Amniotic stem cell (primary cell): ENCODE measurements at regions not wholly inside any gene's neighbourhood (a gene's known extent, or its start where the extent isn't known, plus 50 kb on each side); places are given as distances from the start of the nearest gene placed in this dataset.
"Not testable (repeated sequence)": the region's sequence is repeated elsewhere in the genome, so short reads cannot be mapped to it uniquely, and the experiment has no call there.

Experiments used
- DNase-seq: peaks from one replicate; lab custom pipeline; 2025; lab: John Stamatoyannopoulos, UW

- DNase-seq = not testable (repeated sequence)
Measured at GRCh38 chr6:75031102-75031501, 174.8 kb downstream of the COL12A1 start.

- no peak for DNase-seq
Measured at GRCh38 chr6:75029333-75029732, 176.5 kb downstream of the COL12A1 start.

- no peak for DNase-seq
Measured at GRCh38 chr6:75025371-75025770, 180.5 kb downstream of the COL12A1 start.

- no peak for DNase-seq
Measured at GRCh38 chr6:75024828-75025227, 181.0 kb downstream of the COL12A1 start.

GRCh38 chr6:75023634-75024033 lies 182.2 kb downstream of the COL12A1 start:
- no peak for DNase-seq

GRCh38 chr6:75020971-75021370 lies 184.9 kb downstream of the COL12A1 start:
- no peak for DNase-seq

GRCh38 chr6:75020376-75020775 lies 185.5 kb downstream of the COL12A1 start:
- no peak for DNase-seq

- no peak for DNase-seq
Measured at GRCh38 chr6:75012018-75012417, 193.8 kb downstream of the COL12A1 start.

- not testable (repeated sequence) for DNase-seq
Measured at GRCh38 chr6:75003984-75004383, 201.9 kb downstream of the COL12A1 start.

GRCh38 chr6:74997646-74998045 lies 208.2 kb downstream of the COL12A1 start:
- DNase-seq = no peak

GRCh38 chr6:74993136-74993535 lies 212.7 kb downstream of the COL12A1 start:
- no peak for DNase-seq

GRCh38 chr6:74991573-74992332 lies 214.1 kb downstream of the COL12A1 start:
- DNase-seq = no peak

GRCh38 chr6:74979065-74979766 lies 226.6 kb downstream of the COL12A1 start:
- DNase-seq = no peak

- DNase-seq = no peak
Measured at GRCh38 chr6:74976701-74977100, 229.2 kb downstream of the COL12A1 start.

GRCh38 chr6:74976026-74976425 lies 229.8 kb downstream of the COL12A1 start:
- DNase-seq = no peak

- no peak for DNase-seq
Measured at GRCh38 chr6:74973591-74973990, 232.3 kb downstream of the COL12A1 start.

- DNase-seq = no peak
Measured at GRCh38 chr6:74971633-74972032, 234.2 kb downstream of the COL12A1 start.

- no peak for DNase-seq
Measured at GRCh38 chr6:74969591-74970267, 236.1 kb downstream of the COL12A1 start.

- no peak for DNase-seq
Measured at GRCh38 chr6:74967821-74968220, 238.0 kb downstream of the COL12A1 start.

- no peak for DNase-seq
Measured at GRCh38 chr6:74966712-74967111, 239.1 kb downstream of the COL12A1 start.

- DNase-seq = no peak
Measured at GRCh38 chr6:74964871-74965441, 240.9 kb downstream of the COL12A1 start.

- no peak for DNase-seq
Measured at GRCh38 chr6:74956559-74957428, 249.1 kb downstream of the COL12A1 start.
